ENCODE measurements at regions not wholly inside any gene's neighbourhood (a gene's known extent, or its start where the extent isn't known, plus 50 kb on each side); places are given as distances from the start of the nearest gene placed in this dataset.

- Histone ChIP-seq H3K9ac (ENCODE audit: low read depth, low read length) (no peak overlapping the region), H3K36me3 (ENCODE audit: insufficient read depth, low read length) (no peaks in the 10 kb centered on the region), H3K9me3 (replicated peaks; ENCODE audit: low read length) (peaks cover 4% of the 10 kb centered on the region), H3K4me3 (ENCODE audit: low read length) (no peak overlapping the region), H3K4me2 (ENCODE audit: low read length) (no peak overlapping the region), H3K27me3 (ENCODE audit: control insufficient read depth, insufficient read depth, low read length) (peaks cover 75% of the 10 kb centered on the region), H3K4me1 (ENCODE audit: control insufficient read depth, insufficient read depth, low read length) (no peaks in the 10 kb centered on the region)
Measured at GRCh38 chr3:128555841-128556240, 62.8 kb upstream of the GATA2 start.

GRCh38 chr3:128555098-128555825 lies 62.3 kb upstream of the GATA2 start:
- H3K36me3 ChIP-seq (ENCODE audit: insufficient read depth, low read length): no peaks in the 10 kb centered on the region
- no peak overlapping the region for H3K4me3 ChIP-seq (ENCODE audit: low read length)
- peak overlapping the region; percentile 20 for H3K4me2 ChIP-seq (ENCODE audit: low read length)
- H3K9ac ChIP-seq (ENCODE audit: low read depth, low read length): no peak overlapping the region
- H3K9me3 ChIP-seq (replicated peaks; ENCODE audit: low read length): peaks cover 4% of the 10 kb centered on the region
- H3K4me1 ChIP-seq (ENCODE audit: control insufficient read depth, insufficient read depth, low read length): no peaks in the 10 kb centered on the region
- H3K27me3 ChIP-seq (ENCODE audit: control insufficient read depth, insufficient read depth, low read length): peaks cover 75% of the 10 kb centered on the region

- no peak overlapping the region for H3K9ac ChIP-seq (ENCODE audit: low read depth, low read length)
- peaks cover 69% of the 10 kb centered on the region for H3K27me3 ChIP-seq (ENCODE audit: control insufficient read depth, insufficient read depth, low read length)
- H3K4me2 ChIP-seq (ENCODE audit: low read length): no peak overlapping the region
- H3K9me3 ChIP-seq (replicated peaks; ENCODE audit: low read length): peaks cover 4% of the 10 kb centered on the region
- H3K4me3 ChIP-seq (ENCODE audit: low read length): no peak overlapping the region
- no peaks in the 10 kb centered on the region for H3K36me3 ChIP-seq (ENCODE audit: insufficient read depth, low read length)
- peaks cover 2% of the 10 kb centered on the region for H3K4me1 ChIP-seq (ENCODE audit: control insufficient read depth, insufficient read depth, low read length)
Measured at GRCh38 chr3:128554465-128555097, 61.6 kb upstream of the GATA2 start.

DNA sequence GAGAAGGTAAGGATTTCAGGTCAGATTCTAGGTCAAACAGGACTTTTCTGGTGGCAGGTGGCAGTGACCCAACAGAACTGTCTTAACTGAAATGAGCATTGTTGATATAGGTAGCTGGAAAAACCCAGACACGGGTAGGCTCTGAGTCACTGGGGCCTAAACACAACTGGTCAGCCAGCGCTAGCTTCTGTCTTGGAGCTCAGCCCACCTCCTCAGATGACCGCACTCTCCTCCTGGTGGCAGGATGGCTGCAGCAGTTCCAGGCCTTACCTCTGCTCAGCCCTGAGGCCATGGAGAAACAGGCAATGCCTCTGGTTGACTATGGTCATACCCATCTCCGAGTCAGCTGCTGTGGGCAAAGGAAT lies 61.1 kb upstream of the GATA2 start:
- H3K27me3 ChIP-seq (ENCODE audit: control insufficient read depth, insufficient read depth, low read length): peaks cover 64% of the 10 kb centered on the region
- no peak overlapping the region for H3K4me3 ChIP-seq (ENCODE audit: low read length)
- no peak overlapping the region for H3K9ac ChIP-seq (ENCODE audit: low read depth, low read length)
- H3K4me1 ChIP-seq (ENCODE audit: control insufficient read depth, insufficient read depth, low read length): peaks cover 7% of the 10 kb centered on the region
- H3K36me3 ChIP-seq (ENCODE audit: insufficient read depth, low read length): no peaks in the 10 kb centered on the region
- no peak overlapping the region for H3K4me2 ChIP-seq (ENCODE audit: low read length)
- H3K9me3 ChIP-seq (replicated peaks; ENCODE audit: low read length): peaks cover 4% of the 10 kb centered on the region

DNA sequence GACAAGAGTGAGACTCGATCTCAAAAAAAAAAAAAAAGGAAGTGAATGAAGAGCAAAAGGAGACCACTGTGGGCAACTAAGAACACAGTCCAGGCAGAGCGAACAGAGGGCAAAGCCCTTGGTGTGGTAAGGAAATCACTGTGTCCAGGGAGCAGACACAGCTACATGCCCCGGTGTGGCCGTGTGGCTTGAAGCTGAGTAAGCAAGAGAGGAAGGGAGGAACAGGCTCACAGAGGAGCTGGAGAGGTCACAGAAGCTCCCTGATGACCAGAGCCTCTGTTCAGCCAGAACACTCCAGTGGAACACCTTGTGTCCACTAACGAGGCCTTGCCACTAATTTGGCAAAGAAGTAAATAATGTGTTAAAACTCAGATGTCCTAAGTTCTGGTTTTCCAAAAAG lies 60.6 kb upstream of the GATA2 start:
- peaks cover 64% of the 10 kb centered on the region for H3K27me3 ChIP-seq (ENCODE audit: control insufficient read depth, insufficient read depth, low read length)
- H3K9ac ChIP-seq (ENCODE audit: low read depth, low read length): no peak overlapping the region
- peaks cover 12% of the 10 kb centered on the region for H3K4me1 ChIP-seq (ENCODE audit: control insufficient read depth, insufficient read depth, low read length)
- H3K4me3 ChIP-seq (ENCODE audit: low read length): no peak overlapping the region
- no peak overlapping the region for H3K4me2 ChIP-seq (ENCODE audit: low read length)
- no peaks in the 10 kb centered on the region for H3K36me3 ChIP-seq (ENCODE audit: insufficient read depth, low read length)
- H3K9me3 ChIP-seq (replicated peaks; ENCODE audit: low read length): peaks cover 4% of the 10 kb centered on the region

- Histone ChIP-seq H3K27me3 (ENCODE audit: control insufficient read depth, insufficient read depth, low read length) (peaks cover 50% of the 10 kb centered on the region), H3K9ac (ENCODE audit: low read depth, low read length) (no peak overlapping the region), H3K4me2 (ENCODE audit: low read length) (no peak overlapping the region), H3K9me3 (replicated peaks; ENCODE audit: low read length) (no peaks in the 10 kb centered on the region), H3K36me3 (ENCODE audit: insufficient read depth, low read length) (no peaks in the 10 kb centered on the region), H3K4me1 (ENCODE audit: control insufficient read depth, insufficient read depth, low read length) (peaks cover 29% of the 10 kb centered on the region), H3K4me3 (ENCODE audit: low read length) (no peak overlapping the region)
Measured at GRCh38 chr3:128551867-128552266, 58.9 kb upstream of the GATA2 start.

GRCh38 chr3:128551451-128551850 lies 58.5 kb upstream of the GATA2 start:
- no peak overlapping the region for H3K4me2 ChIP-seq (ENCODE audit: low read length)
- peaks cover 46% of the 10 kb centered on the region for H3K27me3 ChIP-seq (ENCODE audit: control insufficient read depth, insufficient read depth, low read length)
- no peaks in the 10 kb centered on the region for H3K9me3 ChIP-seq (replicated peaks; ENCODE audit: low read length)
- peaks cover 31% of the 10 kb centered on the region for H3K4me1 ChIP-seq (ENCODE audit: control insufficient read depth, insufficient read depth, low read length)
- H3K9ac ChIP-seq (ENCODE audit: low read depth, low read length): no peak overlapping the region
- no peaks in the 10 kb centered on the region for H3K36me3 ChIP-seq (ENCODE audit: insufficient read depth, low read length)
- H3K4me3 ChIP-seq (ENCODE audit: low read length): no peak overlapping the region

GRCh38 chr3:128550471-128551126 lies 57.6 kb upstream of the GATA2 start:
- H3K36me3 ChIP-seq (ENCODE audit: insufficient read depth, low read length): no peaks in the 10 kb centered on the region
- no peak overlapping the region for H3K9ac ChIP-seq (ENCODE audit: low read depth, low read length)
- H3K27me3 ChIP-seq (ENCODE audit: control insufficient read depth, insufficient read depth, low read length): peaks cover 39% of the 10 kb centered on the region
- H3K4me2 ChIP-seq (ENCODE audit: low read length): no peak overlapping the region
- no peak overlapping the region for H3K4me3 ChIP-seq (ENCODE audit: low read length)
- peaks cover 31% of the 10 kb centered on the region for H3K4me1 ChIP-seq (ENCODE audit: control insufficient read depth, insufficient read depth, low read length)
- H3K9me3 ChIP-seq (replicated peaks; ENCODE audit: low read length): no peaks in the 10 kb centered on the region

DNA sequence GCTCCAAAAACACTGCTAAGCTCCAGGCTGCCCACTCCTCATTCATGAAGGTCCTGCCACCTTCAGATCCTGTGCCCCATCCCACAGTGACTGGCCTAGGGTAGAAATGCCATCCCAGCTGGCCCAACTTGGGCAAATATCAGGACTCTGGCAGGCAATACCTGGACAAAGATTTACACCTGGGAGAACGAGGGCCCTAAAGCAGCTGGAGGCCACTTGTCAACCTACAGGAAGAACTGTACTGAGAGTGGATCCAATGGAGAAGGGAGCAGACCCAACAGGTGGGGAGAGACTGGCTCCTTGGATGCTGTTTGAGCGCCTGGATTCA lies 57.1 kb upstream of the GATA2 start:
- H3K9me3 ChIP-seq (replicated peaks; ENCODE audit: low read length): no peaks in the 10 kb centered on the region
- H3K4me1 ChIP-seq (ENCODE audit: control insufficient read depth, insufficient read depth, low read length): peaks cover 31% of the 10 kb centered on the region
- H3K4me2 ChIP-seq (ENCODE audit: low read length): no peak overlapping the region
- no peaks in the 10 kb centered on the region for H3K36me3 ChIP-seq (ENCODE audit: insufficient read depth, low read length)
- no peak overlapping the region for H3K4me3 ChIP-seq (ENCODE audit: low read length)
- H3K27me3 ChIP-seq (ENCODE audit: control insufficient read depth, insufficient read depth, low read length): peaks cover 34% of the 10 kb centered on the region
- no peak overlapping the region for H3K9ac ChIP-seq (ENCODE audit: low read depth, low read length)

GRCh38 chr3:128549283-128550112 lies 56.5 kb upstream of the GATA2 start:
- Histone ChIP-seq H3K9ac (ENCODE audit: low read depth, low read length) (peak overlapping the region; percentile 18), H3K4me1 (ENCODE audit: control insufficient read depth, insufficient read depth, low read length) (peaks cover 31% of the 10 kb centered on the region), H3K4me3 (ENCODE audit: low read length) (no peak overlapping the region), H3K27me3 (ENCODE audit: control insufficient read depth, insufficient read depth, low read length) (peaks cover 28% of the 10 kb centered on the region), H3K9me3 (replicated peaks; ENCODE audit: low read length) (no peaks in the 10 kb centered on the region), H3K4me2 (ENCODE audit: low read length) (peak overlapping the region; percentile 26), H3K36me3 (ENCODE audit: insufficient read depth, low read length) (no peaks in the 10 kb centered on the region)

Measured in skeletal muscle satellite cell (primary cell).